HepG2 (cell line): ENCODE measurements at regions not wholly inside any gene's neighbourhood (a gene's known extent, or its start where the extent isn't known, plus 50 kb on each side); places are given as distances from the start of the nearest gene placed in this dataset.

Experiments
- ATAC-seq: fragments of 200-7000 bp; cut with Tn5 transposase; 3 replicates; pipeline ENCODE4 v1.9.1; 2020; ENCODE audit warnings: mild to moderate bottlenecking, moderate library complexity
- BruUV-seq: library from RNA; stranded (reverse); fragments of 400-500 nt; replicated peaks from 2 replicates; lab custom pipeline; 2021; lab: Mats Ljungman, UMichigan
- CTCF ChIA-PET: fragments of 300-600 bp; formaldehyde crosslinking; extraction: SDS; loops from one replicate; lab custom pipeline; 2021; ENCODE audit warnings: low total read pairs, inconsistent platforms, low intra/inter-chr PET ratio; lab: Yijun Ruan, JAX
- POLR2A ChIA-PET: fragments of 350-600 bp; sonication (Branson Sonifier 250); formaldehyde crosslinking; loops from one replicate; lab custom pipeline; 2020; ENCODE audit warnings: antibody characterized with exemption, inconsistent platforms; lab: Yijun Ruan, JAX
- DNase-seq: peaks from one replicate; pipeline ENCODE4 v3.0.0-alpha.2; 2015; ENCODE audit warnings: low spot score
- FAIRE-seq: peaks from 3 replicates; lab custom pipeline; 2011; peaks lifted over from hg19 to GRCh38; lab: Jason Lieb, UNC
- H2AFZ ChIP-seq: one replicate; pipeline ENCODE4 v1.6.1; 2011; ENCODE audit warnings: low read length, inconsistent platforms
- H3K27ac ChIP-seq: fragments of 300-600 bp; 3 replicates; pipeline ENCODE4 v1.8.0; 2011; ENCODE audit warnings: mixed run types, mild to moderate bottlenecking, mixed read lengths, low read length, inconsistent platforms; ENCODE audit not compliant: insufficient read depth; ENCODE audit errors: extremely low read length
- H3K27me3 ChIP-seq, 2 experiments: fragments of 200-600 bp in 1 of 2; 2 replicates in 1 of 2; 3 replicates in 1 of 2; pipeline versions ENCODE4 v1.6.0 to v1.8.0; 2011; ENCODE audit warnings: low read length in 2 of 2, mild to moderate bottlenecking in 2 of 2, moderate library complexity in 2 of 2, inconsistent platforms in 1 of 2; ENCODE audit not compliant: insufficient read depth in 2 of 2, control insufficient read depth in 1 of 2
- H3K36me3 ChIP-seq, 2 experiments: fragments of 200-600 bp in 1 of 2; replicated peaks in 1 of 2; 2 replicates in 1 of 2; 3 replicates in 1 of 2; pipeline versions ENCODE4 v1.5.1 to v1.8.0; 2011; ENCODE audit warnings: low read length in 2 of 2, inconsistent platforms in 1 of 2; ENCODE audit not compliant: insufficient read depth in 2 of 2, control insufficient read depth in 1 of 2
- H3K4me1 ChIP-seq: 2 replicates; pipeline ENCODE4 v1.5.1; 2012; ENCODE audit warnings: low read length, inconsistent platforms; ENCODE audit not compliant: insufficient read depth
- H3K4me2 ChIP-seq: 2 replicates; pipeline ENCODE4 v1.6.0; 2011; ENCODE audit warnings: low read depth, low read length, inconsistent platforms
- H3K4me3 ChIP-seq, 3 experiments: fragments of 200-600 bp in 1 of 3; sonication (generic), shearing (Covaris generic) in 1 of 3; replicated peaks in 1 of 3; 2 replicates each; pipeline ENCODE4 v1.5.1; 2011 to 2016; ENCODE audit warnings: low read length in 3 of 3, inconsistent platforms in 2 of 3, low read depth in 2 of 3, mild to moderate bottlenecking in 2 of 3, control low read depth in 1 of 3, mixed read lengths in 1 of 3; ENCODE audit not compliant: insufficient read depth in 1 of 3
- H3K79me2 ChIP-seq: one replicate; pipeline ENCODE4 v1.6.1; 2011; ENCODE audit warnings: low read length, inconsistent platforms; ENCODE audit not compliant: insufficient read depth
- H3K9ac ChIP-seq: 2 replicates; pipeline ENCODE4 v1.6.0; 2011; ENCODE audit warnings: mild to moderate bottlenecking, low read depth, low read length, inconsistent platforms; ENCODE audit not compliant: insufficient read depth
- H3K9me3 ChIP-seq: 2 replicates; pipeline ENCODE4 v1.5.1; 2012; ENCODE audit warnings: mild to moderate bottlenecking, low read length
- H4K20me1 ChIP-seq: 2 replicates; pipeline ENCODE4 v1.6.0; 2011; ENCODE audit warnings: inconsistent platforms, mild to moderate bottlenecking, low read length, moderate library complexity; ENCODE audit not compliant: insufficient read depth
- AGO1 ChIP-seq: fragments of 200-400 bp; formaldehyde crosslinking; IDR thresholded peaks from 2 replicates; pipeline ENCODE4 v1.6.1; 2017; ENCODE audit warnings: mild to moderate bottlenecking, low read depth, low read length, moderate library complexity; ENCODE audit not compliant: poor library complexity, severe bottlenecking
- NCOR1 ChIP-seq: fragments of 200-600 bp; sonication (generic); IDR thresholded peaks from 2 replicates; pipeline ENCODE4 v1.7.0; 2017; ENCODE audit warnings: antibody characterized with exemption, low read length, borderline replicate concordance
- PITX1 ChIP-seq: sonication (generic); formaldehyde crosslinking; IDR thresholded peaks from 2 replicates; pipeline ENCODE4 v1.5.1; 2020; ENCODE audit warnings: mild to moderate bottlenecking, missing genetic modification reagents
- U2AF1 ChIP-seq: fragments of 200-400 bp; formaldehyde crosslinking; optimal IDR thresholded peaks from 2 replicates; pipeline ENCODE3; 2017; ENCODE audit warnings: mild to moderate bottlenecking, low read depth, low read length
- ZNF20 ChIP-seq: sonication (generic); formaldehyde crosslinking; IDR thresholded peaks from 2 replicates; pipeline ENCODE4 v1.4.0; 2020; ENCODE audit warnings: mild to moderate bottlenecking, moderate library complexity, missing genetic modification reagents
- ZNF317 ChIP-seq: sonication (generic); formaldehyde crosslinking; IDR thresholded peaks from 2 replicates; pipeline ENCODE4 v1.5.0; 2020; ENCODE audit warnings: mild to moderate bottlenecking, missing genetic modification reagents
- ZNF350 ChIP-seq: sonication (generic); formaldehyde crosslinking; IDR thresholded peaks from 2 replicates; pipeline ENCODE4 v1.4.0; 2020; ENCODE audit warnings: mild to moderate bottlenecking, low read depth, missing genetic modification reagents, borderline replicate concordance
- ZNF564 ChIP-seq: sonication (generic); formaldehyde crosslinking; IDR thresholded peaks from 2 replicates; pipeline ENCODE4 v1.8.1; 2023; ENCODE audit warnings: mild to moderate bottlenecking, missing genetic modification reagents
- WGBS: methylation state at CpG from one replicate; pipeline ENCODE4 v1.1.6; 2017; ENCODE audit warnings: low lambda C conversion rate; 5-methylcytosine and 5-hydroxymethylcytosine counted together
- in situ Hi-C: cut with HindIII; loops from 2 replicates; pipeline ENCODE4 v1.10.0; 2017; ENCODE audit warnings: low pct_unique_long_range_greater_than_20kb; ENCODE audit not compliant: extremely low pct_ligation_motif_present
- intact Hi-C: fragments of 100-400 bp; cut with micrococcal nuclease; formaldehyde crosslinking; loops from one replicate; pipeline ENCODE4 v1.10.0; 2022; ENCODE audit not compliant: unreplicated experiment

DNA sequence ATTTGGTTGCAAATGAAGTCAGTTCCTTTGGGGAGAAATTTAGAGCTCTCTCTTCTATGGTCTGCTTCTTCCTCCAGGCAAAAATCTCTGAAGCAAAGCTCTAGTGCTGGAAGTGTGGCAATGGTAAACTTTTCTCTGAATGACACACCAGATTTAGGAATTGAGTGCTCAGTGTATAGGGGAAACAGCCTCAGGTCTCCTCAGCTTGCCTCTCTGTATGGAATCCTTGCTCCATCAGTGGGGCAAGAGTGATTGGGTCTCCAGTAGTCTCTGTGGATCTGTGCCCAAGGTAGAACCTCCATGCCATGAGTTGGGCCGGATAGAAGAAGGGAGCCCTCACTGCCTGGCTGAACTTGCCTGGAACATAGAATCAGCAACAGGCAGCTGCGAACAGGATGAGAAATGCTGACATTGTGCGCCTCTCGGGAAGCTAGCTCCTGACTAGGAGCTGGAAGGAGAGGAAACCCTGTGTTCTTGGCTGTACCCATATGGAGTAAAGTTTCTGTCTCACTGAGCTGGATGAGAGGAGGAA, 156.1 kb downstream of the WNT7A start:
- H3K27ac ChIP-seq: no peak overlapping the region
- in situ Hi-C loops: no loop called here

DNA sequence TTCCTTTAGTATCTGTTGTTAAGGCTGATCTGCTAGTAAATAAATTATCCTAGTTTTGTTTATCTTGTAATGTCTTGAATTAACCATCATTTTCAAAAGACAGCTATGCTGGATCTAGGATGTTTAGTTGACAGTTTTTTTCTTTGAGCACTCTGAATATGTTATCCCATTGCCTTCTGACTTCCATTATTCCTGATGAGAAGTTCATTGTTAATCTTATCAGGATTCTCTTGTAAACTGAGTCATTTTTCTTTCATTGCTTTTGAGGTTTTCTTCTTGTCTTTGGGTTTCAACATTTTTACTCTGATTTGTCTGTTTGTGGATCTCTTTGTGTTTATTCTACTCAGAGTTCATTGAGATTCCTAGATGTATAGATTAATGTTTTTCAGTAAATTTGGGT, 157.7 kb downstream of the WNT7A start:
- H3K4me3 ChIP-seq: no peak overlapping the region
- no peak overlapping the region for H3K27ac ChIP-seq
- H3K36me3 ChIP-seq: no peaks in the 10 kb centered on the region
- no peaks in the 10 kb centered on the region for H3K79me2 ChIP-seq
- H4K20me1 ChIP-seq: no peaks in the 10 kb centered on the region
- BruUV-seq: no TSS peak
- ATAC-seq (no peak), DNase-seq (no peak), FAIRE-seq (no peak)
- TF ChIP-seq AGO1 (no peak), ZNF350 (CRISPR knock-in tag) (no peak), U2AF1 (no peak), ZNF317 (CRISPR knock-in tag) (0 out of 2 replicates have a peak, but pooled peaks have one; percentile 68), NCOR1 (no peak)
- no peak overlapping the region for H3K9ac ChIP-seq
- H3K4me2 ChIP-seq: no peak overlapping the region
- peaks cover 16% of the 10 kb centered on the region for H3K4me1 ChIP-seq
- CTCF ChIA-PET: no interaction called here
- POLR2A ChIA-PET: no interaction called here
- intact Hi-C loops: no loop called here
- H2AFZ ChIP-seq: no peak overlapping the region
- H3K9me3 ChIP-seq: no peaks in the 10 kb centered on the region
- H3K27me3 ChIP-seq: no peaks in the 10 kb centered on the region
- in situ Hi-C loops: no loop called here

More for the DNA sequence above, 156.1 kb downstream of the WNT7A start:
- intact Hi-C loops: no loop called here
- BruUV-seq: no TSS peak
- TF ChIP-seq ZNF20 (no peak), ZNF564 (CRISPR knock-in tag) (no peak), PITX1 (no peak)
- H3K79me2 ChIP-seq: no peaks in the 10 kb centered on the region
- H3K4me3 ChIP-seq: no peak overlapping the region
- ATAC-seq (no peak), DNase-seq (no peak), FAIRE-seq (no peak)
- no peak overlapping the region for H2AFZ ChIP-seq
- POLR2A ChIA-PET: no interaction called here
- WGBS: 17% methylated on average over 4 of the region's 4 CpGs
- H3K36me3 ChIP-seq: no peaks in the 10 kb centered on the region
- CTCF ChIA-PET: no interaction called here
- H3K9me3 ChIP-seq: no peaks in the 10 kb centered on the region
- H3K4me2 ChIP-seq: no peak overlapping the region
- peaks cover 7% of the 10 kb centered on the region for H3K4me1 ChIP-seq
- no peaks in the 10 kb centered on the region for H3K27me3 ChIP-seq
- no peak overlapping the region for H3K9ac ChIP-seq
- H4K20me1 ChIP-seq: no peaks in the 10 kb centered on the region
